ENCODE measurements at regions not wholly inside any gene's neighbourhood (a gene's known extent, or its start where the extent isn't known, plus 50 kb on each side); places are given as distances from the start of the nearest gene placed in this dataset.

GRCh38 chr17:14779241-14779640, 478.4 kb downstream of the HS3ST3B1 start:
- no peaks in the 10 kb centered on the region for H3K36me3 ChIP-seq (replicated peaks in 1 of 2; ENCODE audit: control insufficient read depth in 1 of 2, insufficient read depth in 2 of 2, low read length in 2 of 2)
- no peaks in the 10 kb centered on the region for H3K9me3 ChIP-seq (ENCODE audit: low read length)
- in situ Hi-C loops (cut with HindIII; ENCODE audit: extremely low pct_ligation_motif_present, low pct_unique_long_range_greater_than_20kb), result no loop called here
- H3K4me3 ChIP-seq (replicated peaks in 1 of 3; ENCODE audit: insufficient read depth in 1 of 3, low read depth in 2 of 3, low read length in 3 of 3), result no peak overlapping the region
- no peak for TF ChIP-seq ERF (CRISPR knock-in tag; IDR thresholded peaks at IDR 0.05)
- 23% methylated on average over 5 of the region's 5 CpGs for WGBS (ENCODE audit: low lambda C conversion rate)
- POLR2A ChIA-PET, result no interaction called here
- CTCF ChIA-PET (ENCODE audit: low intra/inter-chr PET ratio, low total read pairs), result no interaction called here
- intact Hi-C loops (cut with micrococcal nuclease; ENCODE audit: unreplicated experiment), result no loop called here
- ATAC-seq (no peak), FAIRE-seq (no peak), DNase-seq (ENCODE audit: low spot score) (no peak)
- no TSS peak for BruUV-seq (replicated peaks)
- H3K4me2 ChIP-seq (ENCODE audit: low read depth, low read length), result no peak overlapping the region
- H3K4me1 ChIP-seq (ENCODE audit: insufficient read depth, low read length), result no peaks in the 10 kb centered on the region
- H2AFZ ChIP-seq (ENCODE audit: low read length), result no peak overlapping the region
- H3K27ac ChIP-seq (ENCODE audit: extremely low read length, insufficient read depth, low read length), result no peak overlapping the region
- H3K79me2 ChIP-seq (ENCODE audit: insufficient read depth, low read length), result no peaks in the 10 kb centered on the region
- H3K27me3 ChIP-seq (ENCODE audit: control insufficient read depth in 1 of 2, insufficient read depth in 2 of 2, low read length in 2 of 2), result peaks cover 0 to 13% of the 10 kb centered on the region in 2 experiments; a peak in 1 of 5 replicates
- H3K9ac ChIP-seq (ENCODE audit: insufficient read depth, low read depth, low read length), result no peak overlapping the region
- no peaks in the 10 kb centered on the region for H4K20me1 ChIP-seq (ENCODE audit: insufficient read depth, low read length)

- H3K36me3 ChIP-seq (replicated peaks in 1 of 2; ENCODE audit: control insufficient read depth in 1 of 2, insufficient read depth in 2 of 2, low read length in 2 of 2), result no peaks in the 10 kb centered on the region
- 39% methylated on average over 2 of the region's 2 CpGs for WGBS (ENCODE audit: low lambda C conversion rate)
- ATAC-seq (no peak), DNase-seq (ENCODE audit: low spot score) (no peak), FAIRE-seq (no peak)
- no peaks in the 10 kb centered on the region for H4K20me1 ChIP-seq (ENCODE audit: insufficient read depth, low read length)
- no TSS peak for BruUV-seq (replicated peaks)
- H3K9ac ChIP-seq (ENCODE audit: insufficient read depth, low read depth, low read length), result no peak overlapping the region
- no peak overlapping the region for H3K27ac ChIP-seq (ENCODE audit: extremely low read length, insufficient read depth, low read length)
- H3K4me1 ChIP-seq (ENCODE audit: insufficient read depth, low read length), result no peaks in the 10 kb centered on the region
- H2AFZ ChIP-seq (ENCODE audit: low read length), result no peak overlapping the region
- no peak for TF ChIP-seq ZNF367 (CRISPR knock-in tag; IDR thresholded peaks at IDR 0.05; ENCODE audit: borderline replicate concordance)
- no peak for TF ChIP-seq ZNF576 (CRISPR knock-in tag; IDR thresholded peaks at IDR 0.05)
- no peak for TF ChIP-seq ZNF280B (CRISPR knock-in tag; IDR thresholded peaks at IDR 0.05; ENCODE audit: borderline replicate concordance)
- TF ChIP-seq THAP8 (CRISPR knock-in tag; IDR thresholded peaks at IDR 0.05; ENCODE audit: borderline replicate concordance), result no peak
- TF ChIP-seq MEIS1 (CRISPR knock-in tag; IDR thresholded peaks at IDR 0.05; ENCODE audit: borderline replicate concordance), result no peak
- TF ChIP-seq ZNF773 (CRISPR knock-in tag; IDR thresholded peaks at IDR 0.05; ENCODE audit: borderline replicate concordance), result no peak
- no peak for TF ChIP-seq ATF1 (CRISPR knock-in tag; IDR thresholded peaks at IDR 0.05)
- no peaks in the 10 kb centered on the region for H3K79me2 ChIP-seq (ENCODE audit: insufficient read depth, low read length)
- CTCF ChIA-PET (ENCODE audit: low intra/inter-chr PET ratio, low total read pairs), result no interaction called here
- H3K4me3 ChIP-seq (replicated peaks in 1 of 3; ENCODE audit: insufficient read depth in 1 of 3, low read depth in 2 of 3, low read length in 3 of 3), result no peak overlapping the region
- H3K9me3 ChIP-seq (ENCODE audit: low read length), result no peaks in the 10 kb centered on the region
- POLR2A ChIA-PET, result no interaction called here
- H3K27me3 ChIP-seq (ENCODE audit: control insufficient read depth in 1 of 2, insufficient read depth in 2 of 2, low read length in 2 of 2), result peaks cover 0 to 13% of the 10 kb centered on the region in 2 experiments; a peak in 1 of 5 replicates
- H3K4me2 ChIP-seq (ENCODE audit: low read depth, low read length), result no peak overlapping the region
- intact Hi-C loops (cut with micrococcal nuclease; ENCODE audit: unreplicated experiment), result no loop called here
- in situ Hi-C loops (cut with HindIII; ENCODE audit: extremely low pct_ligation_motif_present, low pct_unique_long_range_greater_than_20kb), result no loop called here
Measured at GRCh38 chr17:14777291-14777690, 476.4 kb downstream of the HS3ST3B1 start.

All from HepG2 (cell line).